Spleen (tissue), 11 donors: ENCODE measurements at regions not wholly inside any gene's neighbourhood (a gene's known extent, or its start where the extent isn't known, plus 50 kb on each side); places are given as distances from the start of the nearest gene placed in this dataset.

Source experiments
- DNase-seq: peaks from one replicate; pipeline ENCODE4 v3.0.0-alpha.2; 2020
- H3K27ac ChIP-seq, 8 donors: fragments of 200-600 bp; sonication (generic) in 7 of 8; 1 replicate in 4 of 8; 2 replicates in 4 of 8; pipeline versions ENCODE4 v1.5.0 to v1.8.0; 2016 to 2021; ENCODE audit warnings: inconsistent platforms in 4 of 8, mild to moderate bottlenecking in 4 of 8, moderate library complexity in 1 of 8
- H3K27me3 ChIP-seq, 7 donors: fragments of 200-600 bp; sonication (generic) in 6 of 7; replicated peaks in 1 of 7; 1 replicate in 4 of 7; 2 replicates in 3 of 7; pipeline versions ENCODE4 v1.5.0 to v1.8.0; 2016 to 2021; ENCODE audit warnings: inconsistent platforms in 3 of 7, mild to moderate bottlenecking in 1 of 7
- H3K36me3 ChIP-seq, 6 donors: fragments of 200-600 bp; sonication (generic) in 5 of 6; 1 replicate in 4 of 6; 2 replicates in 2 of 6; pipeline versions ENCODE4 v1.5.0 to v1.8.0; 2016 to 2021; ENCODE audit warnings: inconsistent platforms in 2 of 6
- H3K4me1 ChIP-seq, 6 donors: fragments of 200-600 bp; sonication (generic) in 5 of 6; 1 replicate in 3 of 6; 2 replicates in 3 of 6; pipeline versions ENCODE4 v1.5.0 to v1.8.0; 2016 to 2021; ENCODE audit warnings: inconsistent platforms in 3 of 6
- H3K4me3 ChIP-seq, 8 donors: fragments of 200-600 bp; sonication (generic) in 7 of 8; 1 replicate in 4 of 8; 2 replicates in 4 of 8; pipeline versions ENCODE4 v1.5.0 to v1.8.0; 2016 to 2021; ENCODE audit warnings: inconsistent platforms in 4 of 8, mild to moderate bottlenecking in 4 of 8, moderate library complexity in 2 of 8
- H3K9me3 ChIP-seq, 8 donors: fragments of 200-600 bp; sonication (generic) in 7 of 8; 1 replicate in 4 of 8; 2 replicates in 4 of 8; pipeline versions ENCODE4 v1.5.0 to v1.8.0; 2016 to 2021; ENCODE audit warnings: inconsistent platforms in 4 of 8
- POLR2A ChIP-seq, 3 donors: fragments of 450-650 bp; IDR thresholded peaks; one replicate each; pipeline ENCODE4 v1.5.1; 2017; ENCODE audit warnings: antibody characterized with exemption in 3 of 3, mild to moderate bottlenecking in 1 of 3
- POLR2AphosphoS5 ChIP-seq, 3 donors: sonication (generic); formaldehyde crosslinking; IDR thresholded peaks; one replicate each; pipeline ENCODE4 v1.5.1; 2017; ENCODE audit warnings: antibody characterized with exemption in 3 of 3
- WGBS, 5 donors: extraction: QIAGEN DNeasy Blood & Tissue Kit in 3 of 5; methylation state at CpG; one replicate each; pipeline versions ENCODE4 v1.1.5 to v1.1.7; 2013 to 2018; 5-methylcytosine and 5-hydroxymethylcytosine counted together
- intact Hi-C: fragments of 100-400 bp; cut with DNase I; formaldehyde crosslinking; loops from one replicate; pipeline ENCODE4 v1.15.0; 2023; ENCODE audit warnings: low total_unique reads
- TF ChIP-seq, protein P1 (sequence below), 11 experiments: fragments of 200-600 bp in 7 of 11; fragments of 450-650 bp in 4 of 11; sonication (generic) in 4 of 11; IDR thresholded peaks in 8 of 11; conservative IDR thresholded peaks in 3 of 11; 1 replicate in 7 of 11; 2 replicates in 4 of 11; pipeline versions ENCODE4 v1.4.0 to v1.8.0; 2016 to 2021; ENCODE audit warnings: antibody characterized with exemption in 11 of 11, inconsistent platforms in 4 of 11, mild to moderate bottlenecking in 1 of 11
- donor health status: healthy with polysubstance abuse.
- donor health status: DM: no; HTN: no; CAD: no; lungs with moderate emphysema.
- donor health status: DM: no; HTN: no; CAD: no.
- donor health status: Bipolar disorder and iron deficiency.
- donor health status: healthy.
- donor health status: DM: no; HTN: no; CAD: no.
- donor health status: DM: yes; HTN: yes; CAD: no.

DNA sequence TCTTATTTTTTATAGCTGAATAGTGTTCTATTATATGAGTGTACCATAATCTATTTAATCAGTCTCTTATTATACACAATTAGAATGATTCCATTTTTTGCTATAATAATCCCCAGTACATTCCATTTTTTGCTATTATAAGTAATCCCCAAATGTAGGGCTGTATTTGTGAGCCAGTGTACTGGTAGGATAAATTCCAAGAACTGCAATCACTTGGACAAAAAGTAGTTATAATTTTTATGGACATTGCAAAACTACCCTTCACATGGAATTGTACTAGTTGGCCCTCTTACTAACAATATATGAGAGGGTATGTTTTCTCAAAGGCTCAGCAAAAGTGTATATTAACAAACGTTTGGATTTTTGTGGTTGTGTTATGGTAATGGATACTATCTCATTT lies 481.7 kb upstream of the CLINT1 start:
- H3K27me3 ChIP-seq, result no peaks in the 10 kb centered on the region
- no peak for DNase-seq
- H3K9me3 ChIP-seq, result peaks cover 0 to 24% (median 7%) of the 10 kb centered on the region in 8 donors
- 73 to 85% (median 77%) methylated on average over 1 of the region's 1 CpG for WGBS, 5 donors
- H3K27ac ChIP-seq, result no peak overlapping the region
- H3K4me3 ChIP-seq, result no peak overlapping the region
- intact Hi-C loops, result no loop called here
- H3K4me1 ChIP-seq, result no peaks in the 10 kb centered on the region
- no peaks in the 10 kb centered on the region for H3K36me3 ChIP-seq
- no peak for TF ChIP-seq POLR2A (IDR thresholded peaks at IDR 0.05)
- TF ChIP-seq, protein P1, sequence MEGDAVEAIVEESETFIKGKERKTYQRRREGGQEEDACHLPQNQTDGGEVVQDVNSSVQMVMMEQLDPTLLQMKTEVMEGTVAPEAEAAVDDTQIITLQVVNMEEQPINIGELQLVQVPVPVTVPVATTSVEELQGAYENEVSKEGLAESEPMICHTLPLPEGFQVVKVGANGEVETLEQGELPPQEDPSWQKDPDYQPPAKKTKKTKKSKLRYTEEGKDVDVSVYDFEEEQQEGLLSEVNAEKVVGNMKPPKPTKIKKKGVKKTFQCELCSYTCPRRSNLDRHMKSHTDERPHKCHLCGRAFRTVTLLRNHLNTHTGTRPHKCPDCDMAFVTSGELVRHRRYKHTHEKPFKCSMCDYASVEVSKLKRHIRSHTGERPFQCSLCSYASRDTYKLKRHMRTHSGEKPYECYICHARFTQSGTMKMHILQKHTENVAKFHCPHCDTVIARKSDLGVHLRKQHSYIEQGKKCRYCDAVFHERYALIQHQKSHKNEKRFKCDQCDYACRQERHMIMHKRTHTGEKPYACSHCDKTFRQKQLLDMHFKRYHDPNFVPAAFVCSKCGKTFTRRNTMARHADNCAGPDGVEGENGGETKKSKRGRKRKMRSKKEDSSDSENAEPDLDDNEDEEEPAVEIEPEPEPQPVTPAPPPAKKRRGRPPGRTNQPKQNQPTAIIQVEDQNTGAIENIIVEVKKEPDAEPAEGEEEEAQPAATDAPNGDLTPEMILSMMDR (IDR thresholded peaks at IDR 0.05 in 8 of 11, conservative IDR thresholded peaks at IDR 0.05 in 3 of 11), result no peak
- TF ChIP-seq POLR2AphosphoS5 (IDR thresholded peaks at IDR 0.05), result no peak

GRCh38 chr5:158326256-158326655 lies 467.3 kb upstream of the CLINT1 start:
- Histone ChIP-seq H3K36me3 (no peaks in the 10 kb centered on the region), H3K4me1 (no peaks in the 10 kb centered on the region), H3K27ac (no peak overlapping the region), H3K4me3 (no peak overlapping the region), H3K9me3 (peaks cover 0 to 26% (median 21%) of the 10 kb centered on the region in 8 donors), H3K27me3 (no peaks in the 10 kb centered on the region)
- WGBS, 5 donors, result 77 to 100% (median 88%) methylated on average over 1 of the region's 1 CpG
- no peak for TF ChIP-seq POLR2A (IDR thresholded peaks at IDR 0.05)
- no peak for TF ChIP-seq POLR2AphosphoS5 (IDR thresholded peaks at IDR 0.05)
- TF ChIP-seq, protein P1 (IDR thresholded peaks at IDR 0.05 in 8 of 11, conservative IDR thresholded peaks at IDR 0.05 in 3 of 11), result no peak
- intact Hi-C loops, result no loop called here
- no peak for DNase-seq

DNA sequence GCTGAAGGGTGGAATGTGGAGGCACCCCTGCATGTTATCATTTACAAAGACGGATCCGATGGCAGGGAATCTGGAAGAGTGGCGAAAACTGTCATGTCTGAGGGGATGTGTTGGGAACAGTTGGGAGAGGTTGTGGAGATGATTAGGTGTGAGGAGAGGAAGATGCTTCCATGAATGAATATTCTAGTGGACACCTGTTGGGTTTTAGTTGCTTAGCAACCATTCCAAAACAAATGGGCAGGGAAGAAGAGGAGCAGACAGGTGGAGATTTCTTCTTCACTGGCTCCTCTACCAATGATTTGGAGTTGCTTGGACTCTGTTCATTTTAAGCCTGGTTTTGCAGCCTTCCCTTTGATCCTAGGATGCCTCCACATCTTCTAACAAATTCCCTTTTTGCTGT lies 465.3 kb upstream of the CLINT1 start:
- no peak for DNase-seq
- TF ChIP-seq POLR2A (IDR thresholded peaks at IDR 0.05) (no peak), POLR2AphosphoS5 (IDR thresholded peaks at IDR 0.05) (no peak)
- TF ChIP-seq, protein P1 (IDR thresholded peaks at IDR 0.05 in 8 of 11, conservative IDR thresholded peaks at IDR 0.05 in 3 of 11), result no peak
- no peaks in the 10 kb centered on the region for H3K27me3 ChIP-seq
- 90 to 95% (median 90%) methylated on average over 3 of the region's 3 CpGs for WGBS, 5 donors
- no peak overlapping the region for H3K27ac ChIP-seq
- H3K36me3 ChIP-seq, result no peaks in the 10 kb centered on the region
- H3K9me3 ChIP-seq, result peaks cover 0 to 6% (median 4%) of the 10 kb centered on the region in 8 donors
- H3K4me1 ChIP-seq, result no peaks in the 10 kb centered on the region
- intact Hi-C loops, result no loop called here
- H3K4me3 ChIP-seq, result no peak overlapping the region

DNA sequence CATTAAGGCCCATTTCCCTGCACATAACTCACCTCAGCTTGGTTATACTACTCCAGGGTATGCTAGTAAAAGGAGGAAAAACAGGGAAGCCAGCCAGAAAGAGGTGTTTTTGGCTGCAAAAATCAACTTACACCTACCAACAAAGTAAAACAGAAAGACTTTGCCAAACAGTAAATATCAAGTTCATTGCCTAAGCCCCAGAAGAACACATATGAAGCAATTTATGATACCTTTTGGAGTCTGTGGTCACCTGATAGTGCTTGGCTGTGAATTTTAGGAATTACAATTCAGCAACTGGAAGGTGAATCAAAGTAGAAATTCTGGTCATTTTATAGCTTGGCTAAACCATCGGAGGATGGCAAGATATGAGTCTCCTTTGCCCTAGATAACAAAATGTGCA lies 463.7 kb upstream of the CLINT1 start:
- H3K4me1 ChIP-seq, result no peaks in the 10 kb centered on the region
- no peaks in the 10 kb centered on the region for H3K27me3 ChIP-seq
- TF ChIP-seq, protein P1 (IDR thresholded peaks at IDR 0.05 in 8 of 11, conservative IDR thresholded peaks at IDR 0.05 in 3 of 11), result no peak
- no peak for TF ChIP-seq POLR2A (IDR thresholded peaks at IDR 0.05)
- no peak for TF ChIP-seq POLR2AphosphoS5 (IDR thresholded peaks at IDR 0.05)
- intact Hi-C loops, result no loop called here
- DNase-seq, result no peak
- H3K4me3 ChIP-seq, result no peak overlapping the region
- no peak overlapping the region for H3K27ac ChIP-seq
- H3K9me3 ChIP-seq, result no peaks in the 10 kb centered on the region
- no peaks in the 10 kb centered on the region for H3K36me3 ChIP-seq
- WGBS, 5 donors, result 84 to 100% (median 98%) methylated on average over 1 of the region's 1 CpG
